WTC11 (cell line): ENCODE measurements at regions not wholly inside any gene's neighbourhood (a gene's known extent, or its start where the extent isn't known, plus 50 kb on each side); places are given as distances from the start of the nearest gene placed in this dataset.

Experiments used
- ATAC-seq: fragments of 200-7000 bp; cut with Tn5 transposase; 2 replicates; pipeline ENCODE4 v1.10.0; 2021; ENCODE audit warnings: mild to moderate bottlenecking, moderate library complexity
- CTCF ChIA-PET: fragments of 300-600 bp; sonication (Branson Sonifier 250); formaldehyde crosslinking; loops from one replicate; lab custom pipeline; 2021; ENCODE audit warnings: antibody characterized with exemption; lab: Charles Lee
- POLR2A ChIA-PET: fragments of 350-600 bp; sonication (Branson Sonifier 250); formaldehyde crosslinking; loops from one replicate; lab custom pipeline; 2021; ENCODE audit warnings: antibody characterized with exemption; lab: Charles Lee
- DNase-seq: peaks from one replicate; pipeline ENCODE4 v3.0.0; 2021; ENCODE audit warnings: low spot score
- H3K27ac Mint-ChIP-seq: 2 replicates; pipeline ENCODE4 v1.8.0; 2021; ENCODE audit warnings: mixed read lengths
- H3K27me3 Mint-ChIP-seq: 2 replicates; pipeline ENCODE4 v1.8.0; 2021; ENCODE audit warnings: low read depth, mild to moderate bottlenecking, moderate library complexity, mixed read lengths
- H3K36me3 Mint-ChIP-seq: 2 replicates; pipeline ENCODE4 v1.8.0; 2021; ENCODE audit warnings: mixed read lengths
- H3K4me1 Mint-ChIP-seq: 2 replicates; pipeline ENCODE4 v1.8.0; 2022; ENCODE audit warnings: mixed read lengths
- H3K4me3 Mint-ChIP-seq: 2 replicates; pipeline ENCODE4 v1.8.0; 2021; ENCODE audit warnings: mild to moderate bottlenecking, moderate library complexity, mixed read lengths
- H3K9me3 Mint-ChIP-seq: 2 replicates; pipeline ENCODE4 v1.8.0; 2021; ENCODE audit warnings: mixed read lengths
- ATF1 ChIP-seq: sonication (generic); formaldehyde crosslinking; IDR thresholded peaks from 2 replicates; pipeline ENCODE4 v1.8.1; 2023; ENCODE audit warnings: mild to moderate bottlenecking, moderate library complexity, missing genetic modification reagents
- ATF2 ChIP-seq: sonication (generic); formaldehyde crosslinking; IDR thresholded peaks from 2 replicates; pipeline ENCODE4 v1.8.1; 2022; ENCODE audit warnings: low read depth, missing genetic modification reagents, borderline replicate concordance
- ATF3 ChIP-seq: sonication (generic); formaldehyde crosslinking; conservative IDR thresholded peaks from 2 replicates; pipeline ENCODE4 v1.8.1; 2022; ENCODE audit warnings: mild to moderate bottlenecking, missing genetic modification reagents
- CBFB ChIP-seq: sonication (generic); formaldehyde crosslinking; IDR thresholded peaks from 2 replicates; pipeline ENCODE4 v1.8.1; 2022; ENCODE audit warnings: mild to moderate bottlenecking, low read depth, missing genetic modification reagents
- E2F5 ChIP-seq: sonication (generic); formaldehyde crosslinking; IDR thresholded peaks from 2 replicates; pipeline ENCODE4 v1.8.1; 2022; ENCODE audit warnings: mild to moderate bottlenecking, moderate library complexity, missing genetic modification reagents
- ELF4 ChIP-seq: sonication (generic); formaldehyde crosslinking; IDR thresholded peaks from 2 replicates; pipeline ENCODE4 v1.8.1; 2022; ENCODE audit warnings: low read depth, mild to moderate bottlenecking, moderate library complexity, missing genetic modification reagents
- FOXK1 ChIP-seq: sonication (generic); formaldehyde crosslinking; IDR thresholded peaks from 2 replicates; pipeline ENCODE4 v1.8.0; 2022; ENCODE audit warnings: mild to moderate bottlenecking, moderate library complexity, missing genetic modification reagents
- FOXP1 ChIP-seq: sonication (generic); formaldehyde crosslinking; IDR thresholded peaks from 2 replicates; pipeline ENCODE4 v1.8.0; 2022; ENCODE audit warnings: missing genetic modification reagents, mild to moderate bottlenecking, moderate library complexity, borderline replicate concordance
- GTF2I ChIP-seq: fragments of 250-450 bp; sonication (Bioruptor Pico); conservative IDR thresholded peaks from 2 replicates; pipeline ENCODE4 v1.4.0; 2021; ENCODE audit warnings: mild to moderate bottlenecking
- IRF2 ChIP-seq: sonication (generic); formaldehyde crosslinking; IDR thresholded peaks from 2 replicates; pipeline ENCODE4 v1.8.0; 2022; ENCODE audit warnings: low read depth, missing genetic modification reagents, borderline replicate concordance
- KAT7 ChIP-seq: sonication (generic); formaldehyde crosslinking; IDR thresholded peaks from 2 replicates; pipeline ENCODE4 v1.8.1; 2023; ENCODE audit warnings: missing genetic modification reagents, mild to moderate bottlenecking, borderline replicate concordance
- MLX ChIP-seq: sonication (generic); formaldehyde crosslinking; IDR thresholded peaks from 2 replicates; pipeline ENCODE4 v1.8.1; 2023; ENCODE audit warnings: mild to moderate bottlenecking, missing genetic modification reagents, moderate library complexity
- MXD4 ChIP-seq: fragments of 250-450 bp; sonication (Bioruptor Pico); IDR thresholded peaks from 2 replicates; pipeline ENCODE4 v1.8.0; 2021; ENCODE audit warnings: mild to moderate bottlenecking, moderate library complexity, borderline replicate concordance
- MYBL2 ChIP-seq: sonication (generic); formaldehyde crosslinking; IDR thresholded peaks from 2 replicates; pipeline ENCODE4 v1.8.1; 2023; ENCODE audit warnings: mild to moderate bottlenecking, moderate library complexity, missing genetic modification reagents
- OVOL2 ChIP-seq: fragments of 250-450 bp; sonication (Bioruptor Pico); IDR thresholded peaks from 2 replicates; pipeline ENCODE4 v1.9.0; 2021; ENCODE audit warnings: mild to moderate bottlenecking, borderline replicate concordance
- RELA ChIP-seq: sonication (generic); formaldehyde crosslinking; IDR thresholded peaks from 2 replicates; pipeline ENCODE4 v1.8.1; 2022; ENCODE audit warnings: missing genetic modification reagents, mild to moderate bottlenecking, borderline replicate concordance
- SMAD3 ChIP-seq: sonication (generic); formaldehyde crosslinking; IDR thresholded peaks from 2 replicates; pipeline ENCODE4 v1.8.0; 2022; ENCODE audit warnings: missing genetic modification reagents, mild to moderate bottlenecking, borderline replicate concordance
- TEAD1 ChIP-seq: sonication (generic); formaldehyde crosslinking; IDR thresholded peaks from 2 replicates; pipeline ENCODE4 v1.8.0; 2022; ENCODE audit warnings: mild to moderate bottlenecking, missing genetic modification reagents
- ZBTB43 ChIP-seq: sonication (generic); formaldehyde crosslinking; IDR thresholded peaks from 2 replicates; pipeline ENCODE4 v1.8.1; 2023; ENCODE audit warnings: mild to moderate bottlenecking, missing genetic modification reagents
- ZNF121 ChIP-seq: sonication (generic); formaldehyde crosslinking; IDR thresholded peaks from 2 replicates; pipeline ENCODE4 v1.8.0; 2023; ENCODE audit warnings: missing genetic modification reagents
- ZNF219 ChIP-seq: sonication (generic); formaldehyde crosslinking; IDR thresholded peaks from 2 replicates; pipeline ENCODE4 v1.8.0; 2023; ENCODE audit warnings: missing genetic modification reagents, mild to moderate bottlenecking, borderline replicate concordance
- ZNF263 ChIP-seq: sonication (generic); formaldehyde crosslinking; IDR thresholded peaks from 2 replicates; pipeline ENCODE4 v1.8.1; 2022; ENCODE audit warnings: low read depth, mild to moderate bottlenecking, moderate library complexity, missing genetic modification reagents
- ZNF532 ChIP-seq: fragments of 250-450 bp; sonication (Bioruptor Pico); IDR thresholded peaks from 2 replicates; pipeline ENCODE4 v1.9.0; 2021; ENCODE audit warnings: mild to moderate bottlenecking, borderline replicate concordance
- ZNF671 ChIP-seq: fragments of 250-450 bp; sonication (Bioruptor Pico); IDR thresholded peaks from 2 replicates; pipeline ENCODE4 v1.8.0; 2021; ENCODE audit warnings: mild to moderate bottlenecking

- TF ChIP-seq ATF1 (no peak), RELA (CRISPR knock-in tag) (no peak), FOXP1 (CRISPR knock-in tag) (no peak), ZNF121 (CRISPR knock-in tag) (no peak), MXD4 (CRISPR knock-in tag) (no peak), IRF2 (CRISPR knock-in tag) (no peak), ELF4 (CRISPR knock-in tag) (no peak), SMAD3 (CRISPR knock-in tag) (no peak), GTF2I (CRISPR knock-in tag) (no peak), MYBL2 (CRISPR knock-in tag) (no peak), E2F5 (CRISPR knock-in tag) (no peak), ZBTB43 (CRISPR knock-in tag) (no peak), CBFB (CRISPR knock-in tag) (no peak), OVOL2 (CRISPR knock-in tag) (no peak)
- Mint-ChIP-seq H3K36me3 (peaks cover 11% of the 10 kb centered on the region), H3K9me3 (peaks cover 10% of the 10 kb centered on the region; the same call in 1 of the 2 replicates), H3K4me3 (no peak overlapping the region), H3K27ac (no peak overlapping the region), H3K27me3 (no peaks in the 10 kb centered on the region), H3K4me1 (no peaks in the 10 kb centered on the region)
- ChIA-PET POLR2A (no interaction called here), CTCF (interaction anchor here (0.7 to 0.9 kb wide), 2 partner anchors 18 to 19 kb away, joined by 3 to 4 read pairs; no protein-coding TSS in a partner anchor)
- DNase-seq (no peak), ATAC-seq (no peak)
Observed at GRCh38 chr3:76551739-76552138, 488.2 kb upstream of the ROBO2 start.

- H3K4me3 Mint-ChIP-seq, result no peak overlapping the region
- H3K4me1 Mint-ChIP-seq, result no peaks in the 10 kb centered on the region
- ChIA-PET POLR2A (no interaction called here), CTCF (interaction anchor here (0.7 kb wide), 1 partner anchor 17 kb away, joined by 4 read pairs; no protein-coding TSS in a partner anchor)
- peaks cover 10% of the 10 kb centered on the region; the same call in 1 of the 2 replicates for H3K9me3 Mint-ChIP-seq
- H3K36me3 Mint-ChIP-seq, result peaks cover 11% of the 10 kb centered on the region
- no peaks in the 10 kb centered on the region for H3K27me3 Mint-ChIP-seq
- ATAC-seq (no peak), DNase-seq (no peak)
- TF ChIP-seq MLX (no peak), FOXK1 (CRISPR knock-in tag) (no peak)
- H3K27ac Mint-ChIP-seq, result no peak overlapping the region
Observed at GRCh38 chr3:76552653-76553052, 487.2 kb upstream of the ROBO2 start.

- no peak for DNase-seq
- TF ChIP-seq TEAD1 (no peak), KAT7 (no peak), MXD4 (CRISPR knock-in tag) (no peak), ZNF219 (CRISPR knock-in tag) (no peak), ATF3 (CRISPR knock-in tag) (no peak), ZNF671 (CRISPR knock-in tag) (no peak), ZNF532 (no peak), E2F5 (CRISPR knock-in tag) (no peak), ATF2 (CRISPR knock-in tag) (no peak), ZNF263 (CRISPR knock-in tag) (no peak)
Observed at GRCh38 chr3:76554707-76555106, 485.2 kb upstream of the ROBO2 start.

More at GRCh38 chr3:76554707-76555106, 485.2 kb upstream of the ROBO2 start:
- Mint-ChIP-seq H3K4me1 (no peaks in the 10 kb centered on the region), H3K27ac (no peak overlapping the region), H3K4me3 (no peak overlapping the region), H3K9me3 (peaks cover 10% of the 10 kb centered on the region; the same call in 1 of the 2 replicates), H3K36me3 (peaks cover 11% of the 10 kb centered on the region), H3K27me3 (no peaks in the 10 kb centered on the region)
- ChIA-PET POLR2A (no interaction called here), CTCF (no interaction called here)
- no peak for ATAC-seq
